HG02642 (cell line): ENCODE measurements at regions not wholly inside any gene's neighbourhood (a gene's known extent, or its start where the extent isn't known, plus 50 kb on each side); places are given as distances from the start of the nearest gene placed in this dataset.
"Not testable (repeated sequence)": the region's sequence is repeated elsewhere in the genome, so short reads cannot be mapped to it uniquely, and the experiment has no call there.

Experiments
- ATAC-seq: cut with Tn5 transposase; IDR thresholded peaks from one replicate; pipeline ENCODE4 v1.9.1; 2021; ENCODE audit warnings: mild to moderate bottlenecking; ENCODE audit not compliant: unreplicated experiment, poor library complexity

DNA sequence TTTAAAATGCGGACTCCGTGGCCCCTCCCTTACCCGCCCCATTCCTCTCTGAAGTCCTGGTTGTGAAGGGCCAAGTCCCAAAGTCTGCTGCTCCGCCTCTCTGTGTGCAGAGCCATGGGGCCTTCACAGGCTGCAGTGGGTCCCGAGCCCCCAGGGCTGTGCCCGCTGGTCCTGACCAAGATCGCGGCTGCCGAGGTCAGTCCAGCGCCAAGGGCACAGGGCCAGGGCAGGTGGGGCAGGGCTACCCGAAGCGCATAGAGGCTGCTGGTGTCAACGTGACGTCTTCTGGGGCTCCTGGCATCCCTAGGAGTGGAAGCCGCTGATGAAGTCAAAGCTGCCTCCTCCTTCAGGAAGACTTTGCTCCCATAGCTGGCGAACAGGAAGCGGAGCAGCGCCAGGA, 858.8 kb downstream of the TUBA3C start:
- not testable (repeated sequence) for ATAC-seq

- not testable (repeated sequence) for ATAC-seq
Measured at GRCh38 chr13:18319653-18320052, 862.0 kb downstream of the TUBA3C start.

DNA sequence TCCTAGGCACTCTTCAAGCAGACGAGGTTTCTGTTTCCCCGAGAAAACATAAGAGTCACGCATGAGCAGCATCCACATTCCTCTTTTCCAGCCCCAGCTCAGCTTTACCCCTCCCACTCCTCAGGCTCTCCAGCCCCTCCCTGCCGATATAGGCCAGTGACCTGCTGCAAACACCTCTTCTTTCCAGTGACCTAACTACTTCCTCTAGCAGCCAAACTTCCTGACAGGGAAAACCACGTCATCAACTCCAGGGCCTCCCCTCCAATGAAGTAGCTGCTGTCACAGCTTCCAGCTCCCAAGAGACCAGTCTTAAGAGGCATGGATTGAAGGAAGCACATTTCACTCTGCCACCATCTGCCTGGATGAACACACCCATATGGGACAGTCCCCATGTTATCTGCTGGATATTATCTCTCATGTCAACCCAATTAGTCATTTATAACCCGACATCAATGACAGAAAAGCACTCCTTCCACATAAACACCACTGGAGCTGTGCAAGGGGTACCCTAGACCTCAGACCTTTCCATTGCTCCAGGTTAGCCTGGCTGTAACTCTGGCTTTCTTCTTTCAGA, 878.3 kb downstream of the TUBA3C start:
- not testable (repeated sequence) for ATAC-seq

GRCh38 chr13:18300968-18301367, 880.7 kb downstream of the TUBA3C start:
- not testable (repeated sequence) for ATAC-seq

GRCh38 chr13:18297359-18297758, 884.3 kb downstream of the TUBA3C start:
- not testable (repeated sequence) for ATAC-seq

DNA sequence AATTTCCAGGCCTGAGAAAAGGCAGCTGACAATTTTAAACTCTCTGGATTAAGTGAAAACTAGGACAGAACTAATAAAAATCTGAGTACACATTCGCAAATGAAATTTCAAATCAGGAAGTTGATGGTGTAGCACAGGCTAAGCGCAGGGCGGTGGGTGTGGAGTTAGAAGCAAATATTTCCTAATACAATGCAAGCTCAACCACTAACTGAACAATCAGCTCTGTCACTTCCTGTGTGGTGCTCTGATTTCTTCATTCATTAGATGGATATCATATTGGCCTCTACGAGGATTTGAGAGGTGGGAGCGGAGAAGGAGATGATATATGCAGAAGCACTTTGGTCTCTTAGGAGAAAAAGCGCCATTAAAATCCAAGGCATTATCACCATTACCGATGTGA, 885.0 kb downstream of the TUBA3C start:
- ATAC-seq, result not testable (repeated sequence)

DNA sequence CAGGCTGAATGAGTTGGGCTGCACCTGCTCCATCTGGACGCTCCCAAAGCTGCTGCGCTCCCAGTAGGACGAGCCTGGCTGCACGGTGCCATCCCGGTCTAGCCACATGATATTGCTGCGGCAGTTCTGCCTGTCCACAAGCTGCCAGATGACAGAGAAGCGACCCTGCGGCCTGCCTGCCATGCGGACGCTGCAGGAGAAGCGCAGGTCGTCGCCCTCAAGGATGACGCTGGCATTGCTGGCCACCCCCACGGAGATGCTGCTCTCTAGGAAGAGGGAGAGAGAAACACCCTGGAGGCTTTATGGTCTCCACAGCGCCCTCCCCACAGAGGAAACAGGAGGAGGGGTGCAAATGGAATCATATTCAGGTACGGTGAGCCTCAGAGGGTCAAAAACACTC, 887.3 kb downstream of the TUBA3C start:
- not testable (repeated sequence) for ATAC-seq

GRCh38 chr13:18286848-18287247, 894.8 kb downstream of the TUBA3C start:
- ATAC-seq, result not testable (repeated sequence)

DNA sequence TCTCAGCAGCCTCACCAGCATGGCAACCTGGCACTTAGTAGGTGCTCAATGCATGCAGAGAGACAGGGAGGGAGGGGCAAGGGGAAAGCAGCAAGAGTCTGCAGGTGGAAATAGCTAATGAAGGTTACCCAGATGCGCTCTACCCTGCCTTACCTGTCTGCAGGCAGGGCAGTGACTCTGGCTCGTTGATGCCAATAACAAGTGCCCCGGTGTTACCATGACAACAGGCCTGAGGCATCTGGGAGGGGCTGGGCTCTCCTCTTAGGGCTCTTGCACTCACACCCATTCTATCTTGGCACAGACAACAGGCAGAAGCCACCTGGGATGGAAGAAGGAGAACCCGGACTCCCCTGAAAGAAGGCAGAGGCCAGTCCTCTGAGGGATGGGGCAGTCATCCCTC, 896.0 kb downstream of the TUBA3C start:
- not testable (repeated sequence) for ATAC-seq

DNA sequence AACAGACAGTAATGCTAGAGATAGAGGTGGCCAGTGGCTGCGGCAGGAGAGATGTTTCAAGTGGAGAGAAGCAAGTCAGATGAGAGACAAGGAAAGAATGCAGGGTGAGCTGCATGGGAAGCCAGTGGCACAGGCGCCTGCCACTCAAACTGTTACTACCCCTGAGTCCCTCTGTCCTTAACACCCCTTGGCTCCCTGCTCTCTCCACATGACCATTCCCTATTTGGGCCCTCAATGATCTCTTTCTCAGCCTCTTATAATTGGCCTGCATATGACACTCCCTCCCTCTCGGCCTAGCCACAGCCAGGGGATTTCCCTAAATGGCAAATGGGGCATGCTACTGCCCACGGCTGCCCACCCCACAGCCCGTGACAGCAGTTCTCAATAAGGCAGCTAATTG, 897.6 kb downstream of the TUBA3C start:
- ATAC-seq, result not testable (repeated sequence)

DNA sequence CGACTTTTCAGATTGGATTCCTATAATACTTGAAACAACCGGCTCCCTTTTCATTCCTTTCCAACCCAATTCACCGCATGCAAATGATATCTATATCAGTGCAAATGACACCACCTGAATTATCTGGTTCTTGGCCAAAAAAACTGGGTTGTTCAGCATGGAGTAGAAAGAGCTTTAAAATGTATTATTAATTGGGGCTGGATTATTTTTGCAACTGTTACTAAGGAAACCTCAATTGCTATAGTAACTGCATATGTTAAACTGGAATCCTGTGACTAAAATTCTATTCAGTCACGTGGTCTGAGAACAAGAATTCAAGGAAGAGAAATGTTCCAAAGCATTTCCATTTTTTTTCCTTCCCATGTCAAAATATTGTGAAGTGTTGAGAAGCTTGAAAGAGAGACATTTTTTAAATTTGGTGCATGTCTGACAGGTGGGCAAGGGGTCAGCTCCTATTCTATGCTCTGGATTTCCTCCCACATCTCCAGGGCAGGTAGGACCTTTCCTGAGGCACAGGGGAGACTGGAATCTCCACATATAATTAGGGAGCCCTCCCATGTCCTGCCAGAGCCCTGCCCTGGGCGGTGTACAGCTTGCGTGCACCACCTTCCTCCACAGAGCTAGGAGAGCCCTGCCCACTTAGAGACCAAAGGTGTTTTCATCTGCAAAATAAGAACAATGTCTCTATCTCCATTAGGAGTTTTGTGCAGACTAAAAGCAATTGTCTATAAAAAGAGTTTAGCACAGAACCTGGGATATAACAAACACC, 899.6 kb downstream of the TUBA3C start:
- not testable (repeated sequence) for ATAC-seq

- ATAC-seq, result not testable (repeated sequence)
Measured at GRCh38 chr13:18280904-18281828, 900.5 kb downstream of the TUBA3C start.

DNA sequence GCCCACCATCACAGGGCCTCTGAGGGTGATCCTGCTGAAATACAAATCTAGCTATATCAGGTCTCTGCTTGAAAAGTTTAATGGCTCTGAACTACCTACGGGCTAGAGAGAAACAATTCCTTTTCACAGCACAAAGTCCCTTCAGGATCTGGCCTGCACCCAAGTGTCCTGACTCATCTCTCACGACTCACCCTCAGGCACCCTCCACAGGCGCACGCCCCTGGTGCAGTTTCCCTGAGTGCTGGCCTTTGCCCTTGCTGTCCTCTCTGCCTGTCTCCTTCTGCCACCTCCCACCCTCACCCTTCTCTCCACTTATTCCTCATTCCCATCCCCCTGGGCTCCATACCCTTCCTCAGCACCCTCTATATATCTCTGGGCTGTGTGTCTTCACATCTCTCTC, 901.7 kb downstream of the TUBA3C start:
- not testable (repeated sequence) for ATAC-seq

DNA sequence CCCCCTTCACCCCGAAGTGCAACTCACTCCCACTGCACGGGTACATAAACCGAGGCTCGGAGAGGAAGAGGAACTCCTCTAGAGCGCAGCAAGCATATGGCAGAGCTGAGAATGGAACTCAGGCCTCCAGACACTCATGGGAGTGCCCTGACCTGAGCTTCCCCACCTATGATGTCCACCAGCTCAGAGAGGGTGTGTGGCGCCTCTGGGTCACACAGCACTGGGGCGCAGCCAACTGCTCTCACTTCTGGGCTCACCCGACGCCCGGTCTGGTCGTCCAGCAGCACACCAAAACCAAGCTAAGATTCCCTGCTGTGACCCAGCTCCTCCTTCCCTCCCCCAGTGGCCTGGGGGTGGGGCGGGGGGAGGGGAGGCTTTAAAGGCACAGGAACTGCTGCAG, 904.3 kb downstream of the TUBA3C start:
- ATAC-seq, result not testable (repeated sequence)

GRCh38 chr13:18276280-18276679, 905.3 kb downstream of the TUBA3C start:
- ATAC-seq, result not testable (repeated sequence)

DNA sequence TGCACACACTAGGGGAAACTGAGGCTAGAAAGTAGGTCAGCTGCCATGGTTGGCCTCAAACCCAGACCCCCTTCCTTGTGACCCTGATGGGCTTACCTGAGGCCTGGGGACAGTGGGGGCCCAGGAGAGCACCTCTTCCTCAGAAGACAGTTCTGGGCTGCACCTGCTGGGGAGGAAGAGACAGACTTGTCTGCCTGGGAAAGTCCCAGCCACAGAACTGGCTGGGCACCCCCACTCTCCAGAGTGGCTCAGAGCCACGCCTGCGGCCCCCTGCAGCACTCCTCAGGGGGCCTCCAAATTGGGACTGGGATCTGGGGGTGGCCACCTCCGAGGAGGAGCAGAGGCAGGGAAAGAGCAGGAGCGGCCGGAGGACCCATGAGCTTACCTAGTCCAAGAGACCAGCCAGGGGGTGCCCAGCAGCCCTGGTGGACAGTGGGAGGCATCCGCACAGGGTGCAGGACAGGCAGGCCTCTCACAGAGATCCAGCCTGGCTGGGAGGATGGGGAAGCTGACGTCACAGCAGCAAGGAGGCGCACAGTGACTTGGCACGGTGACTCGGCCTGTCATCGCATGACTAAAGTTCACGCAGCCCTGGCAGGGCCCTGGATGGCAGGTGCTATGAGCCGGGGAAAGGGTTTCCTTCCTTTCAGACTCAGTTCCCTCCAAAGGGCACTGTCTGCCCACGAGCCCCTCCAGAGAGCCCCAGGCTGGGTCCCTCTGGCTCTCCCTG, 907.7 kb downstream of the TUBA3C start:
- not testable (repeated sequence) for ATAC-seq

GRCh38 chr13:18258801-18259419, 922.7 kb downstream of the TUBA3C start:
- not testable (repeated sequence) for ATAC-seq

GRCh38 chr13:18257686-18258085, 923.9 kb downstream of the TUBA3C start:
- ATAC-seq, result not testable (repeated sequence)

- not testable (repeated sequence) for ATAC-seq
Measured at GRCh38 chr13:18252848-18253247, 928.8 kb downstream of the TUBA3C start.
